Stimulated activated CD4-positive, alpha-beta T cell treated with anti-CD3 and anti-CD28 coated beads, Interleukin-1b, Interleukin-23, amount 100 ng/mL, for 48 hours (primary cell): ENCODE measurements at regions not wholly inside any gene's neighbourhood (a gene's known extent, or its start where the extent isn't known, plus 50 kb on each side); places are given as distances from the start of the nearest gene placed in this dataset.
A peak's percentile ranks its signal among the peaks of the same experiment; 100 is the strongest.
"Not testable (repeated sequence)": the region's sequence is repeated elsewhere in the genome, so short reads cannot be mapped to it uniquely, and the experiment has no call there.

ENCODE experiments used
- DNase-seq: peaks from one replicate; pipeline ENCODE4 v3.0.0-alpha.2; 2020

DNA sequence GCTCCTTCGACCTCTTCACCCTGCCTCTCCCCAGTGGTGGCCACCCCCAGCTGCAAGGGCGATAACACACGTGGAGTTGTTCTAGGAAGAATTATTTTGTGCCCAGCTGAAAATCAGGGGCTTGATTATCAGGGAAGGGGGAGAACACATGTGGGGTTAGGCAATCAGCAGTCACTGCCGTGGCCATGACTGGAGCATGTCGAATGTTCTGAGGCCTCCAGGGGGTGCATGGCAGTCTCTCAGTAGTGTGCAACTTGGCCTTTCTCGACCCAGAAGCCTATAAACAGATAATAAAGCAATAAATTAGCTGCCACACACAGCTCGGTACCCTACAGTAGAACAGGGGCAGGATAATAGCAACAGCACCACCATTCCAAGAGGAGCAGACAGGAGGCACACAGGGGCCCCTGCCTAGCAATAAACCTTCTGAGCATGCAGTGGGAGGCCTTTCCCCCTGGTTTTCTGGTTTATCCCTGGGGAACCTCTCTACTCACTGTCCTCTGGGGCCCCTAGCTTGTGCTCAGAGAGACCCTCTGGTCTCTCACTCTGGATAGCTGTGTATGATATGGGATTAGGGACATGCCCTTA is 308.2 kb upstream of the PLGLB2 start:
- DNase-seq = not testable (repeated sequence)

DNA sequence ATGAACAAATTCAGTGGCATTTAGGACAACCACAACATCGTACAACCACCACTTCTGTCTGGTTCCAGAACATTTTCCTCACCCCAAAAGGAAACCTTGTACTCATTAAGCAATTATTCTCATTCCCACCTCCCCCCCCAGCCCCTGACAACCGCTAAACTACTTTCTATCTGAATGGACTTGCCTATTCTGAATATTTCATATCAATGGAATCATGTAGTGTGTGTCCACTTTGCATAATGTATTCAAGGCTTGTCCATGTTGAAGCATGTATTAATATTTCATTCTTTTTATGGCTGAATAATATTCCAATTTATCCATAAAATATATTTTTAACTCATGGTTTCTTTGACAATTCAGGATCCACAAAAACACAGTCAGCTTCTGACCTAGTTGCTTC is 307.2 kb upstream of the PLGLB2 start:
- not testable (repeated sequence) for DNase-seq

DNA sequence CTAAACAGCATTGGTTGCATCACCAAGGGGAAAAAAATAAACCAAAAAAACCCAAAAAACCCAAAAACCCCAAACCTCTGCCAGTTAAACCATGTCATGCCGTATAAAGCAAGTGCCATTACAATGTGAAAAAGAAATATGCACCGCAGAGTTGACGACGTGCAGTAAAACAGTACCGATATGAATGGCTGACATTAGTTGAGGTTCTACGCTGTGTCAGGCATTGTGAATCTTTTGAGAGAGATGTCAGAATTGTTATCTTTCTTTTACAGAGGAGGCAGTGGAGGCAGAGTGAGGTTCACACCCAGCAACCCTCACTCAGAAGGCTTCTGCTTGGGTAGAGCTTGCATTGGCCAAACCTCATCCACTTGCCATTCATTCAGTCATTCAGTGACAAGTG is 306.5 kb upstream of the PLGLB2 start:
- DNase-seq = not testable (repeated sequence)

DNA sequence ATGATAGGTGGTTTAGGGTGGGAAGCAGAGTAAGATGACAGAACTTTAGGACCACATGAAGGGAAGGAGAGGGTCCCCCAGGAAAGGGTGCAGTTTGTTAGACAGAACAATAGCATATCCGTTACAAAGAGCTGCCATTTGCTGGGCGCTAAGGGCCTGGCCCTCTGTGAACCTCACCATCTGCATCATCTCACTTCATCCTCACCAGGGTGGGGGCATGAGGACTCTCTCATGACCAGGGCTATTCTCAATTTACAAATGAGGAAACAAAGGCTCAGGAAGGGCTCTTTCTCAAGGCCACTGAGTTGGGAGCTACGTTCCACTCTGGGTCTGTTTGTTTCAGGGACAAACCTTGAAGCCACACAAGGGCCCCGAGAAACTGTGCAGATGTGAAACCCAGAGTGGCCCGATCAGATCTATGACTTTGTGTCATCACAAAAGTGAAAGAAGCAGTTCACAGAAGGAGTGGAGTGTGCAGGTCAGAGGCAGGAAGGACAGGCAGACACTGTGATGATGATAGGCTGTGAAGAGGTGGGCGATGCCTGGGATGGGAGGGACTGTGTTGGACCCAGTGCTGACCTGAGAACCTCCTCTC is 304.8 kb upstream of the PLGLB2 start:
- DNase-seq = peak; percentile 50

DNA sequence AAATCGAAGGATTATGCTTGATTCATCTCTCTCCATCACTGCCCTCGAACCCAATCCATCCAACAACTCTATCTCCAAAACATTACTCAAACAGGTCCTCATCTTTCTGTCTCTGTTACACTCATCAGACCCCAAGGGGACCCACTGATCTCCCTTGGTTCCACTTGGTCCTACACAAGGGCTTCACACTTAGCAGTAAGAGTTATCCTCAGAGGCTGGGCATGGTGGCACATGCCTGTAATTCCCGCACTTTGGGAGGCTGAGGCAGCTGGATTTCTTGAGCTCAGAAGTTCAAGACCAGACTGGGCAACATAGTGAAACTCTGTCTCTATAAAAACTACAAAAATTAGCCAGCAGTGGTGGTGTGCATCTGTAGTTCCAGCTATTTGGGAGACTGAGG is 302.9 kb upstream of the PLGLB2 start:
- DNase-seq = not testable (repeated sequence)

DNA sequence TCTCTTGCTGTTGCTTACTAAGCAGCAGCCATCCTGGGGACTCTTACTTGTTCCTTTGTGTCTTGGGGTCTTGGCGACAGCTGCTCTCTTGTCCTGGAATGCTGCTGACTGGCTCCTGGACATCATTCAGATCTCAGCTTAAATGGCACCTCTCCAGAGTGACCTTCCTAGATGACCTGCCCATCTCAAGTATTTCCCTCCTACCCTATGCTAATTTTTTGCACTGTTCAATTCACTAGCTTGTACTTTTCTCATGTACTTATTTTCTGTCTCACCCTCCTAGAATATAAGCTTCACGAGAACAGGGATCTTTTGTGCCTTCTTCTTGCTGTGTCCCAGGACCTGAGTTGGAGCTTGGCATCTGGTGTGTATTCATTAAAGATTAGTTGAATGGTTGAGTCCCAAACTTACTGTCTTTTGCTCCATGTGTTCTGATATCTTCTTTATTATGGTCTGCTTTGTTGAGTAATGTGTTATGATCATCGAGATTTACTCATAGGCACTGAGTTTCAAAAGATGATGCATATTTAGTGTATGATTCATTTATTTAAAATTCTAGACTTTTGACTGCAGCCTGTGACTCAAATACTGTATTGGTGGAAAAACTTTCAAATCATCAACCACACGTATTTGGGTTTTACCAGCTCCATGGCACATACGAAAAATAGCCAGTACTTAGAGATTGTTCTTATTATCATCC is 302.1 kb upstream of the PLGLB2 start:
- DNase-seq = not testable (repeated sequence)

DNA sequence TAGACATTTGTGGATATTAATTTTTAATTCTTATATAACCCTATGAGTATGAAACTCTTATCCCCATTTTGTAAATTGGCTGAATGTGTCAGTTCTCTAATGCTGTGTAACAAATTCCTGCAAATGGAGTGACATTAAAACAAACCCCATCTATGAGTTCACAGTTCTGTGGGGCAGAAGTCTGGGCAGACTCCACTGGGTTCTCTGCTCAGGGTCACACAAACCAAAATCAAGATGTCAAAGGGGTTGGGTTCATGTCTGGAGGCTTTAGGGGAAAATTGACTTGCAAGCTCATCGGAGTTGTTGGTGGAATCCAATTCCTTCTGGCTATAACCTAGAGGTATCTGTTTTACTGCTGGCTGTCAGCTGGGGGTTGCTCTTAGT is 301.6 kb upstream of the PLGLB2 start:
- DNase-seq = not testable (repeated sequence)

DNA sequence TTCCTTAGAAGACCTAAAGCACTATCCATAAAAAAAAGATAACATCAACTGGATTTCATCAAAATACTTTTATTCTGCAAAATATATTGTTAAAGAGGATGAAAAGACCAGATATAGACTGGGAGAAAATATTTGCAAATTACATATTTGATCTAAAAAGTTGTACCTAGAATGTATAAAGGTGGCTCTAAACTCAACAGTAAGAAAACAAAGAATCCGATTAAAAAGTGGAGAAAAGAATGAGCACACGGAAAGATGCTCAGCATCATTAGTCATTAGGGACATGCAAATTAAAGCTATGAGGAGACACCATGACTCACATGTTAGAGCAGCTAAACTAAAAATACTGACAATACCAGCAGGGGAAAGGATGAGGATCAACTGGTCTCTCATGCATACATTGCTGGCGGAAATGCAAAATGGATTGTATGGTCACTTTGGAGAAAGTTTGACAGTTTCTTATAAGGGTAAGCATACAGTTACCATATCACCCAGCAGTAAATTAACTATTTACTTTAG is 298.4 kb upstream of the PLGLB2 start:
- not testable (repeated sequence) for DNase-seq

DNA sequence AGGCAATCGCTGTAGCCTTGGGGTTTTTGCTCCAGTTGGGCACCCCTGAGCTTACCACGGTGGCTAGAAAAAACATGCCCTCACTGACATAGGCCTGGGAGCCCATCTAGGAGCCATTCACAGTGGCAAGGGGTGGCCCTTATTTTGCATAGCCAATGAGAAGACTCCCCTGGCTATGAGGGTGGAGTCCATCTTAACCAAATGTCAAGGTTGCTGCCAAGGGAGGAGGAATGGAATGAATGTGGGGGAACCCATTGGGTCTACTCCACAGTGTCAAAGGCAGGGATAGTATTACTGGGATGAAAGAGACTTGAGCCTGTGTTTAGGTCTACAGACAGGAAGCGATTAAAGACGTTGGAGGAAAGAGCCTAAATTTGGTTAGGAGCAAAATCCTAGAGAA is 295.7 kb upstream of the PLGLB2 start:
- DNase-seq = not testable (repeated sequence)

DNA sequence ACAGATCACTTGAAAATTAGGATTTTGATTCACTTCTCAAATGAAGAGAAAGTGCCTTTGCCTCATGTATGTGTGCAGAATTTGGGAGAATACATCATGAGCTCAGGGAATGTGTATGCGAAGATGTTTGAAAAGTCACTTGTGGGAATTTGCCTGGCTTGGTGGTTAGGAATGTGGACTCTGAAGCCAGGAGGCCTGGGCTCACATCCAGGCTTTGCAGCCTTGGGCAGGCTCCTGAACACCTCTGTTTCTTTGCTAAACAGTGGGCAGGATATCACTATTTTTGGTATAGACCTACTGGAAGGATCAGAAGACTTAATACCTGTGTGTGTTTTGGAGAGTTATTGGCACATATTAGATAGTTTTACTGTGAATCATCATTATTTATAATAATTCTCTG is 295.0 kb upstream of the PLGLB2 start:
- not testable (repeated sequence) for DNase-seq

DNA sequence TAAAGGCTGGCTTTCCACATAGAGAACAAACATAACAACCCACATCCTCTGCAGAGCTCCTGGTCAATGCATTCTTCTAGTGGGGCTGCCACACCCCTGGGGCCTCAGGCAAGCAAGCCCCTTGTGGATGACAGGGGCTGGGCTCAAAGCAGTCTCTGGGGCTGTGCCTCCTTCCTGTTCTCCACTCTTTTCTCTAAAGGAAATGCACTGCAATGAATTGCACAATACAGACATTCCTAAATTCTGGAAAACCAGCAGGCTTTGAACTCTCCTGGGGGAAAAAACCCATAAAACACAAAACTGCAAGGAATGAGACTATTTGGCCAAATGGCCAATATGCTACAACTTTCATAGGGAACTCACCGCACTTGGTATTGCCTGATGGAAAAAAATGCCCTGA is 293.9 kb upstream of the PLGLB2 start:
- not testable (repeated sequence) for DNase-seq

DNA sequence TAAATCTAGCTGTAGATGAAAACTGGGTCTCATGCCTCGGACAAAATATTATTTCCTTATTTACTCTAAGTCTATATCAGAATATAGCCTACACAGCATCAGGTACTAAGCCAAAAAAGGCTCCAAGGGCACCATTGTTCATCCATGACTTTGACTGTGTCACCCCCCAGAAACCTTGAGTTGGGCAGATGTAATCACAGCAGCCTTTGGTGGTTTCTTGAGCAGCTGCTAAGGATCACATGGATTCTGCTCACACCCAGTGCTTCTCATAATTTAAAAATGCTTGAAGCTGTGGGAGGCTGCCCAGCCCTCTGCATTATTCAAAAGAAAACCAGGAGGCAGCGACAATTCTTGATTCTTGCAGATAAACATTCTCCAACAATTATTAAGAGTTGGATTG is 293.5 kb upstream of the PLGLB2 start:
- not testable (repeated sequence) for DNase-seq

DNA sequence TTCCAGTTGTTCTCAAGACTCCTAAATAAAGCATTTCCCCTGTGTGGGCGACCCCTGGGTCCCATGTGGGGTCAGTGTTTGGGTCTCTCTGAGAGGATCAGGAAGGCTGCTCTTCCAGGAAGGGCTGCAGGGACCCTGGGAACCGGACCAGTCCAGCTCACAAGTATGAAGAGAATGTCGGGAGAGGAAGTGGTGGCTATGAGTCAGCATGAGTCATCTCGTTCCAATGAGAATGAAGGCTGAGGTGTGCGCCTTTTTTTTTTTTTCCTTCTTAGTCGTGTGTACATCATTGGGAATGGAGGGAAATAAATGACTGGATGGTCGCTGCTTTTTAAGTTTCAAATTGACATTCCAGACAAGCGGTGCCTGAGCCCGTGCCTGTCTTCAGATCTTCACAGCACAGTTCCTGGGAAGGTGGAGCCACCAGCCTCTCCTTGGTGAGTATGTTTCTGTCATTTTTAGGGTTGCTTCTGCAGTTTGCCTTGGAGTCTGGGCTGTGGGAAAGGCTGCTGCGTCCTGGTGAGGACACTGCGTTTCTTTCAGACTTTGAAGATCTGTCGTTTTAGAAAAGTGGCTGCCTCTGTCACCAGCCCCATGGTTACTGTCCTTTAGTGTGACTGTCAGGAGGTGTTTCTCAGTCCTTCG is 292.6 kb upstream of the PLGLB2 start:
- not testable (repeated sequence) for DNase-seq

DNA sequence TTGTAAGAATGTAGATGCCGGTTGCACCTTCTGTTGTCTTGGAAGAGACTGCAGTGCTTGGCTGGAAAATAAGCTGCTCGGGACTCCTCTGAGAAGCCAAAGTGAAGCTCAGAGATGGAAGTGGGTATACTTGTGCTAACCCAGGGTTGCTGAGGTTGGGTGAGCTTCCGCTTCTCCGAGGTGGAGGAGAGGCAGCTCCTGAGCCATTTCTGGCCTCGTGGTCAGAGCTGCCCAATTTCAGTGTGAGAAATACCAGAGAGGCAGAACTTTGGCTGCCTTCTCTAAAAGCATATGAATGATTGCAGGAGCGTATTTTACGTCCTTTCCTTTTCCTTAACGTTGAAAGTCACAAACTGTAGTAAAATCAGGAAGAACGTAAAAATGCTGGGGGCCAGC is 292.0 kb upstream of the PLGLB2 start:
- DNase-seq = not testable (repeated sequence)

DNA sequence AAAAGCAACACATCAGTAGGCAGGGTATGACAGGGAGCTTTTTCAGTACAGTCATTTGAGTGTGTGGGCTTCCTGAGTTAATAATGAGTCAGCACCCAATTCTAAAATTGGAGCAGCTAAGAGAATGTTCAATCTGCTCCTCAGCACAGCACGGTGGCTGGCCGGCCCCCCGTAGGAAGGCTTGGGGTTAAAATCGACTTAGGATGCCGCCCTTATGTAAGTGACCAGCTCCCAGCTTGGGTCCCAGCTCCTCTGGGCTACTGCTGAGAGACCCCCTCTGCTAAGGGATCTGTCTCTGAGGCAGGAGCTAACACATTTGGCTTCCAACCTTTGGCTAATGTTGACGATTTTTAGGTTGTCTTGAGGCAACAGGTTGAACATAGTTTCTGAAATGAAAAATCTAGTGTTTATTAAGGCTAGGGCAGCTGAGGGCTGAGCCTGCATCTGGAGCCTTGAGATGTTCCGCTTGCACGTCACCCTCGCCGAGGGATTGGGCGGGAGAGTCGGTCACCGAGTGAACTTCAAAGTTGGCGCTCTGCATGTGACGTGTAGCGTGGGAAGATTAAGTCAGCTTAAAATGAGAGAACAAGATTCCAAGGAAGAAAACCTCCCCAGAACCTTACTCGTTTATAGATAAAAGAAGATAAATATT is 291.3 kb upstream of the PLGLB2 start:
- not testable (repeated sequence) for DNase-seq

DNA sequence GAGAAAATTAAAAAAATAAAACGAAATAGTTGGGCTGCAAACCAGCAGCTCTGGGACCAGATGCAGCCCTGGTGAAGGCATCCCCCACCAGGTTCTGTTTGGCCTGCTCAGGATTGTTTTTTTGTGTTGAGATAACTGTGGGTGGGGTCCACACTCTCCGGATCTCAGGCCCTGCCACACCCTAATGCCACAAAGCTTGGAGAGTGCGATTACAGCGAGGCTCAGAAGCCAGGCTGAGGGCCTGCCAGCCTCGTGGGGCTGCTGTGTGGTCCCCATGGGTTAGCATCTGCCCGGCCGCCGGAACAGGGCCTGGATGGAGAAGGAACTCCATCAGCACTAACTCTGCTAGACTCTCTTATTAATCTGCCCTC is 290.8 kb upstream of the PLGLB2 start:
- DNase-seq = not testable (repeated sequence)

DNA sequence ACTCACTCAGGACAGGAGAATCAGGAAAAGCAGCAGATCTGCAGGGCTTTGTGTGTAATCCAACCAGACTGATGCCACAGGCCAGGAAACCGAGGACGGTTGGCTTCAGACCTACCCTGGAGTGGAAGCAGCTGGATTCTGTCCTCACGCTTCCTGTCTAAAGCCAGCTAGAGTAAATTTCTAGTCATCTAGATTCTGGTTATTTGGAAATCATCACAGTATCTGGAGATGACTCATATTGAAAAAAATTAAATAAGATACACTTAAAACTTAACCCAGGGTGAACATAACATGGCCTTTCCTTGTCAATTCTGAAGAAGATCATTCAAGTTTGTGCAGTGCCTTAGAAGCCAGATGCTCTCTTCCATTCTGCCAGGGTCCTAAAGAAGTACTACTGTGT is 288.9 kb upstream of the PLGLB2 start:
- DNase-seq = not testable (repeated sequence)

DNA sequence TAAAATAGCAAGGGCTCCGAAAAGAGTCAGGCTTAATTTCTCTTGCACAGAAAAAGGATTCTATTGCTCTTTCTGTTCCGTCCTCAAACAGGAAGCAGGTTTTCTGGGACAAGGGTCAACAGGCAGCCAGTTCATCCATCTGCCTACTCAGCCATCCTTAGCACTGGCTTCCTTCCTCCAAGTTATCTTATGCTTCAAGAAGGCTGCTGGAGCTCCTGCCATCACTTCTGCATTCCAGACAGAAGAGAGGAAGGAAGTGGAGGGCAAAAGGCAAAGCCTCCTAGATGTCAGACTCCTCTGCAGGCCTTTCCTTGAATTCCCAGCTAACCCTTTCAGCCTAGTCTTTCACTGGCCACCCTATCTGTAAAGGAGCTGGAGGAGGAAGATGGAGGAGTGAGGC is 287.8 kb upstream of the PLGLB2 start:
- DNase-seq = not testable (repeated sequence)

DNA sequence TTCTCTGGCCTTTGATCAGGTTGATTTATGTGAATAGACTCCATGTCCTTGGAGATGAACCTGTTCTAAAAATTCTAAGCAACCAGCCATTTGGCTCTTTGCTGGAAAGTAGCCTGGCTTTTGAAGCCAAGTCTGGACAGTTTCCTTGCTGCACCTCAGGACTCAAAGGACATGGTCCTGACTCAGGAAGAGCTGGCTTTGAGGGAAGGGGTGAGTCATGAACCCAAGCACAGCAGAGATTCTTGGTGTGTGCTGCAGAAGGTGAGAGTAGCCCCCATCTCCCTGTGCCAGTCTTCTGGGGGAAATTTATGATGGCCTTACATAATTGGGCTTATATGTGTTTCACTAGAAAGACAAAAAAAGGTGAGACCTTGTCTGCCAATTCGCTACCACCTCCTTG is 287.2 kb upstream of the PLGLB2 start:
- not testable (repeated sequence) for DNase-seq

DNA sequence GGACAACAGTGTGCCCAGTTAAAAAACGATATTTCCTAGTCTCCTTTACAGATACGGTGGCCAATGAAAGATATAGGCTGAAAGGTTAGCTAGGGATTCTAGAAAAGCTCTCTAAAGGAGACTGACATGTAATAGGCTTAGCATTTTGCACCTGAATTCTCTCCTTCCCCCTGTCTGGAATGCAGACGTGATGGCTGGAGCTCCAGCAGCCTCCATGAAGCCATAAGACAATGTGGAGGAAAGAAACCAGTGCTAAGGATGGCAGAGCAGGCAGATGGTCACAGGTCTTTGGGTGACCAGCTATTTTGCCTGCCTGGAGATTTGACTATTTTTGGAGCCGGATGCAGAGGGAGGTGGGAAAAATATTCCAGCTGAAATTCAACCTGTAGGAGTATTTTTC is 286.2 kb upstream of the PLGLB2 start:
- DNase-seq = not testable (repeated sequence)

DNA sequence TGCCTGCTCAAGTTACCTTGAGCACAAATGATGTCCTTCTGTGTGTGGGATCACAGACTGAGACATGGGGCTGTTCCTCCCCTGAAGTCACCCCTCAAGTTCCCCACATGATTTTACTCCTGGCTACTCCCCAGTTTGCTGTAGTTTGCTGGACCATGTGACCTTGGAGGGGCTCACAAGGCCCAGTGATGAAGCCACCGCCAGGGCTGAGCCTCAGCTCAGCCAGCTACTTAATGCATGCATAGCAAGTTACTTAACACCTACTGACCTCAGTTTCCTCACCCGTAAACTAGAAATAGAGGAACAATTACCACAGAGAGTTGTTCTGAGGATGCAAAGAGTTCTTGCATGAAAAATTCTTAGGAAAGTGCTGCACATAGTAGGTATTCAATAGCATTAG is 283.7 kb upstream of the PLGLB2 start:
- DNase-seq = not testable (repeated sequence)

DNA sequence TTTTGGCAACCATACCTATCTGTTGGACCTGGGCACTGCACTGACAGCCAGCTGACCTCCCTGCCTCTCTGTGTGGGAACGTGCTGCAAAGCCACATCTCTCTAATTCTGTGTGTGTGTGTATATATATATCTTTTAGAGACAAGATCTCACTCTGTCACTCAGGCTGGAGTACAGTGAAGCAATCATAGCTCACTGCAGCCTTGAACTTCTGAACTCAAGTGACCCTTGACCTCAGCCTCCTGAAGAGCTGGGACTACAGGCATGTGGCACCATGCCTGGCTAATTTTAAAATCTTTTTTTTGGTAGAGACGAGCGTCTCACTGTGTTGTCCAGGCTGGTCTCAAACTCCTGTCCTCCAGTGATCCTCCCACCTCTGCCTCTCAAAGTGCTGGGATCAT is 282.2 kb upstream of the PLGLB2 start:
- DNase-seq = not testable (repeated sequence)

DNA sequence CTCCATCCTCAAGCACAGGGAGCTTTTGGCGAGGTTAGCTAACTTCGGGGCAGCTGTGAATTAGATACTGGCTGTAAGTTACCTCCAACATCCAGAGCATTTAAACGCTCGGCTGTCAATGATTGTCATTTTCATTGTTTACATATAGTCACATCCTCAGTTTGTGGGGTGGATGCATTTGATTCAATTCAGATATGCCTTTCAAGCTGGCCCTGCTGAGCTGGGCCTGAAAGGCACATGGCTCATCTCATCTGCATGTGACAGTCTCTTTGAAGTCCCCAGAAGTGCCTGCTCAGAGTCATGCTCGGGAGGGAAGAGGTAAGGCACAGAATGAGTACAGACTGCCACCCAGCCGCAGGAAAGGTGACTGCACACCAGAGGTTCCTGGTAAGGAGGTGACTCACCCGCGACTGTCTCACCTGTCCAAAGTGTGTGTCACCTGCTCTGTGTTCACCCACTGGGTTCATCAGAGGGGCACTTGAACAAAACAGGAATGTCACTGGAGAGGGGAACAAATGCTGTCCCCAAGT is 281.2 kb upstream of the PLGLB2 start:
- peak; percentile 89 for DNase-seq
